HG02623 (cell line): ENCODE measurements at regions not wholly inside any gene's neighbourhood (a gene's known extent, or its start where the extent isn't known, plus 50 kb on each side); places are given as distances from the start of the nearest gene placed in this dataset.
"Not testable (repeated sequence)": the region's sequence is repeated elsewhere in the genome, so short reads cannot be mapped to it uniquely, and the experiment has no call there.

Experiments used
- ATAC-seq: cut with Tn5 transposase; IDR thresholded peaks from one replicate; pipeline ENCODE4 v1.9.1; 2021; ENCODE audit warnings: moderate library complexity; ENCODE audit not compliant: unreplicated experiment

- no peak for ATAC-seq
These were observed 115.3 kb upstream of the TANK start for GRCh38 chr2:161044921-161045320.

DNA sequence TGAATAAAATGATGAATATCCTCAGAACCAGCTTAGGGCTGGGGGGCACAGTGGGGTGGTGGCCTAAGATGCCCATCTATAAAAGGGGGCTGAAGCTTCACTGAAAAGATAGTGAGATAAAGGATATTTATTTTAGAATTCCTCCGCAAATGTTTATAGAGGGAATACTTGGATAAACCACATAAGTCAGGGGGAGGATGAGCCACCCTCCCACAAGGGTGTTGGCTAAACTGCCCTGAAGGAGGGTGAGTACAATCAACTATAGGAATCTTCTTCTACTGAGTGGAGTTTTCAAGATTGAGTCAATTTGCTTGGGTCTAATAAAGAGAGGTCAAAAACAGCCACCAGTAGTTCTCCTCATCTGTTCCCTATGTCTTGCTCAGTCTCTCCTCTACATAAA is 114.5 kb upstream of the TANK start:
- no peak for ATAC-seq

GRCh38 chr2:161046876-161047275 is 113.4 kb upstream of the TANK start:
- no peak for ATAC-seq

DNA sequence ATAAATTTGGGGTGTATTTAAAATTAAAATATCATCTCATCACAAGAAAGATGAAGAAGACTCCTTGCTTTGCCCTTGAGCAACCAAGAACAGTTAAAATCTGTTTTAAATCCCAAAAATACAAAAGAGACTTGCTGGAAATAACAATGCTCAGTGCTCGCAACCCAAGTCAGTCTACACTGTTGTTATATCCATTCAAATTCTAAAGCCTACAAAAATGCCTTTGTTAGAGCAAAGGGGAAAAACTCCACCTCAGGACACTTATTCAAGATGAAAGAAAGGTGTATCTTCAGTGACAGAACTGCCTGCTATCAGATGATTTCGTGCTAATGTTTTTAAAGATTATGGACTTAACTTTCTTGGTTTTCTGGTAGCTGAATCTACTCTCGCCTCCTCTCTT is 111.9 kb upstream of the TANK start:
- no peak for ATAC-seq

DNA sequence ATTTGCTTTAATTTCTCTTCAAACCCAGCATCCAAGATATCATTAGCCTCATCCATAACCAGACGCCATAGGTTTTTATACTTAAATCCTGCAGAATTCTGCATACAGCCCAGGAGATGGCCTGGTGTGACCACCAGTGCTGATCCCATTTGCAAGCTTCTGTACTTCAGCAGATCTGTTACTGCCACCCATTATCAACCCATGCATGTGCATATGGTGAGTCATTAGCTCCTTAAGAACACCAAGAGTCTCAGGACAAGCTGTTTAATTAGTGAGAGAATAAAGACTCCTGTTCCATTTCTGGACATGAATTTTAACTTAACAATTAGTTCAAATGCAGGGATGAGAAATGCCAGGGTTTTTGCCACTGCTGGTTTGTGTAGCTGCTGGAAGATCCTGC is 110.7 kb upstream of the TANK start:
- ATAC-seq = no peak

DNA sequence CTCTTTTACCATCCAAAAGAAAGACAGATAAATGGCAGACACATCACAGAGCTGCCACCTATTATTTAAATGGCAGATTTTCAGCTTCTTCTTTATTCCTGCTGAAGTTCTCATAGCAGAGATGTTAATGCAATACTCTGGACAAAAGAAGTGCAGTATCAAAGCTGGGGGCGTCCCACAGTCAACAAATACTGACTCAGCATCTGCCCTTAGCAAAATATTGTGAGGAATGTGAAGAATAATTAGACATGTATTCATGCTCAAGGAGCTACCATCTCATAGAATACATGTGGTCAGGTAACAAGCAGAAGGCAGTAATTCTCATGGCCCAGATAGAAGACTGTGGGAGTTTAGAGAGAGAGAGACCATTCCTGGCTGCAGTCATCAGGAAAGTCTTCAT is 108.0 kb upstream of the TANK start:
- ATAC-seq = no peak

DNA sequence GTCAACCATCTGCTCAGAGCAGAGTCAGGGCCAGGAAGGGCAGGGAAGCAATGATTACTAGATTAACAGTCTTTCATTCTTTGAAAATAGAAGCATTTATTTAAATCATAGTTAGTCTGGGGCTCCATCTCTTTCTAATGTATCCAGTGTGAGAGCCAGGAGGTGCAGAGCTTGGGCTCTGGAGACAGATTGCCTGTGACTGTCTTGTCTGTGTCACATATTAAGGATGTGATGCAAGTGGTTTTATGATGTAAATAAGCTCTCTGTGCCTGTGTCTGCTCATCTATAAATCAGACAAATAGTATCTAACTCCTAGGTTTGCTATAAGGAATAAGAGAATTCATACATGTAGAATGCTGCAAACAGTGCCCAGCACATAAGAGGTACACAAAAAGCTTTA is 104.9 kb upstream of the TANK start:
- ATAC-seq = no peak

- no peak for ATAC-seq
These were observed 100.8 kb upstream of the TANK start for GRCh38 chr2:161059388-161059787.

DNA sequence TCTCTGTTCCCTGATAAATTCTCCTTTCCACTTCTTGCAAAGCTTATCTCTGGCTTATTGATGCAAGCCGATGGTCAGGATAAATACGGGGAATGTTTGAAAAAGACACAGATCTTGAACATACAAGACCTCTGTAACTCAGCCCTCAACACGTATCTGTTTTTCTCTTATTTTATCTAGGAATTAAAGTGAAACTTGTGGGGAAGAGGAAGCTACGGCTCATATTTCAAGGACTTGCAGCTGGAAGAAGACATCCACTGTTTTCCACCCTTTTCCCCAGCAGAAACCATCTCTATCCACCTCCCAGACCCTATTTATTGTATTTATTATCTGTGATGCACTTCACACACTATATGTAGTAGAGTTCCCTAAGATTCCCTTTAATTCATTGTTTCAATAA is 98.4 kb upstream of the TANK start:
- no peak for ATAC-seq

DNA sequence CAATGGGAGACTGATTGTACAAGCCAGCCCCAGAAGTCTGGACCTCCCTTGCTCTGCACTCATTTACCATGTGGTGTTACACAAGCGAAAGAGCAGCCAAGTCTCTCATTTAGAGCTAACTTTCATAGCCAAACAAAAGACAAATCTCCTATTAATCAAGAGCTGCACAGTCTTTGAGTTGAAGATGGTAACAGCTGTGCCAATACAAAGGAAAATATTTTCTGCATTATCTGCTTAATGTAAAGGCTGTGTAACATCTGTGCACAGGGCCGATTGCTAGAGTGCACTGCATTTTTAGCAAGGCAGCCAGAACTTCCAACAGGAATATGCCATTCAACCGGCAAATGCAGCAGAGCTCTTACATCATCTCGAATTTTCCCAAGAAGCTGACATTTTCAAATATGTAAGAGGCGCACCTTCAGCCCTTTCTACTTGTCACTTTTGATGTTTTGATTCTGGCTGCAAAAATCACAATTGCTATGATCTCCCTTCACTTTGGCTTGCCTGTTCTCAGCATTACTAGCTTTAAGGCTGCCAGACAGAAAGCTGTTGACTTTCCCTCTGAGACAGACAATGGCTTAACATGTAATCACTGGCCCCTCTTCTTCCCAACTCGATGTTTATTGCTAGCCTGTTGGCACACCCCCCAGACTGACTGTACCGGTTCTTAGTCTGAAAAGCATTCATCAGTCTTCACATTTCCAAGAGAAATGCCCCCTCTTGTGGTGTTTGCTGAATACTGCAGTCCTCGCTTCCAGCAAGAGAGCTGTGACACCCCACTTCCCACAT is 96.9 kb upstream of the TANK start:
- peak; percentile 90 for ATAC-seq

- peak; percentile 26 for ATAC-seq
These were observed 96.3 kb upstream of the TANK start for GRCh38 chr2:161063946-161064306.

DNA sequence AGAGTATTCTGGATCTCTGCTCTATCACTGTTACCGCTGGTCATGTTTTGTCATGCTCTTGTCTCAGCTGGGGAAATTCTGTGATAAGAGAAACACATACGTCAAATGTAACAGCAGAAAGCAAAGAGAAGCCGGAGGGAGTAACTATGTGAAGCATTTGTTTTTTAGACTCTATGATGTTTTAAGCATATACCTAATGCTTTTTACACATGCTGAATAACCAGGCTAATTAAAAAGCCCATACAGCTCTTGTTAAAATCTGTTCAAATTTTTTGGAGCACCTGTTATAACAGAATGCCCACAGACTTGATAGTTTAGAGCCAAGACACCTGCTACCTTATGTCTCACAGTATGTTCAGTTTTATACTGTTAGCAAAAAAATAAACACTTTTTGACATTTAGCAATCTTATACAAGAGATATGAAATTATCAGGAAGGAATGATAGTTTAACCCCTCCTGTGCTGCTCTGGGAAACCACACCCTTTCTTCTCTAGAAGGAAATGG is 92.3 kb upstream of the TANK start:
- no peak for ATAC-seq

- ATAC-seq = no peak
These were observed 91.6 kb upstream of the TANK start for GRCh38 chr2:161068670-161069069.

GRCh38 chr2:161070693-161071479 is 89.3 kb upstream of the TANK start:
- no peak for ATAC-seq

- not testable (repeated sequence) for ATAC-seq
These were observed 87.8 kb upstream of the TANK start for GRCh38 chr2:161072436-161072835.

- no peak for ATAC-seq
These were observed 84.5 kb upstream of the TANK start for GRCh38 chr2:161075701-161076100.

GRCh38 chr2:161076936-161077335 is 83.3 kb upstream of the TANK start:
- no peak for ATAC-seq

- ATAC-seq = peak; percentile 90
These were observed 82.6 kb upstream of the TANK start for GRCh38 chr2:161077367-161078210.

DNA sequence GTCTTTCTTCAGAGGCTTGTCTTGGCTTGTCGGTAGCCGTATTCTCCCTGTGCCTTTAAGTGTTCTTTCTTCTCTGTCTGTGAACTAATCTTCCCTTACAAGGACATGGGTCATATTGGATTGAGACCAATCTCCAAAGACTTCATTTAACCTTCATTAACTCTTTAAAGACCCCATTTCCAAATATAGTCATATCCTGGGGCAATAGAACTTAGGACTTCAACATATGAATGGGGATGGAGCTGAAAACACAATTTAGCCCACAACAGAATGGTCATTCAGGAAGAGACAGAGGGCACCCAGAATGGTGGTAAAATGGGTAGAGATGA is 82.1 kb upstream of the TANK start:
- no peak for ATAC-seq

- no peak for ATAC-seq
These were observed 75.1 kb upstream of the TANK start for GRCh38 chr2:161085149-161085548.

GRCh38 chr2:161088658-161089350 is 71.4 kb upstream of the TANK start:
- ATAC-seq = peak; percentile 85
